Glutamatergic neuron (in vitro differentiated cells): ENCODE measurements at regions not wholly inside any gene's neighbourhood (a gene's known extent, or its start where the extent isn't known, plus 50 kb on each side); places are given as distances from the start of the nearest gene placed in this dataset.

Experiments
- DNase-seq: peaks from one replicate; pipeline ENCODE4 v3.0.0; 2022
- H3K27ac Mint-ChIP-seq: one replicate; pipeline ENCODE4 v1.8.0; 2020; ENCODE audit warnings: mild to moderate bottlenecking, mixed read lengths, inconsistent platforms; ENCODE audit not compliant: unreplicated experiment
- H3K27me3 Mint-ChIP-seq: one replicate; pipeline ENCODE4 v1.8.0; 2020; ENCODE audit warnings: mild to moderate bottlenecking, moderate library complexity, mixed read lengths, inconsistent platforms; ENCODE audit not compliant: unreplicated experiment
- H3K36me3 Mint-ChIP-seq: one replicate; pipeline ENCODE4 v1.8.0; 2020; ENCODE audit warnings: mild to moderate bottlenecking, mixed read lengths, inconsistent platforms; ENCODE audit not compliant: unreplicated experiment
- H3K4me1 Mint-ChIP-seq: one replicate; pipeline ENCODE4 v1.8.0; 2020; ENCODE audit warnings: mild to moderate bottlenecking, low read depth, mixed read lengths, inconsistent platforms; ENCODE audit not compliant: unreplicated experiment
- H3K4me3 Mint-ChIP-seq: one replicate; pipeline ENCODE4 v1.8.0; 2020; ENCODE audit warnings: mild to moderate bottlenecking, mixed read lengths, inconsistent platforms; ENCODE audit not compliant: unreplicated experiment
- H3K9me3 Mint-ChIP-seq: one replicate; pipeline ENCODE4 v1.8.0; 2020; ENCODE audit warnings: mild to moderate bottlenecking, moderate library complexity, mixed read lengths, inconsistent platforms; ENCODE audit not compliant: unreplicated experiment
- CTCF ChIP-seq: fragments of 200-600 bp; sonication (generic); IDR thresholded peaks from one replicate; pipeline ENCODE4 v1.5.0; 2021; ENCODE audit not compliant: partially characterized antibody, unreplicated experiment

- Mint-ChIP-seq H3K4me1 (peaks cover 44% of the 10 kb centered on the region), H3K27me3 (no peaks in the 10 kb centered on the region)
Measured at GRCh38 chr13:84137292-84137691, 255.0 kb upstream of the SLITRK1 start.

GRCh38 chr13:84136582-84136981 is 254.3 kb upstream of the SLITRK1 start:
- Mint-ChIP-seq H3K4me3 (peak overlapping the region; percentile 16), H3K36me3 (no peaks in the 10 kb centered on the region), H3K9me3 (peaks cover 3% of the 10 kb centered on the region), H3K27ac (peak overlapping the region; percentile 82), H3K27me3 (no peaks in the 10 kb centered on the region), H3K4me1 (peaks cover 45% of the 10 kb centered on the region)
- DNase-seq = no peak
- TF ChIP-seq CTCF = no peak

More at GRCh38 chr13:84137292-84137691, 255.0 kb upstream of the SLITRK1 start:
- Mint-ChIP-seq H3K9me3 (peaks cover 3% of the 10 kb centered on the region), H3K36me3 (no peaks in the 10 kb centered on the region), H3K4me3 (peak overlapping the region; percentile 58), H3K27ac (peak overlapping the region; percentile 82)
- TF ChIP-seq CTCF = no peak
- DNase-seq = no peak

GRCh38 chr13:84132491-84132890 is 250.2 kb upstream of the SLITRK1 start:
- peak overlapping the region; percentile 60 for H3K4me3 Mint-ChIP-seq
- H3K9me3 Mint-ChIP-seq = peaks cover 4% of the 10 kb centered on the region
- peak overlapping the region; percentile 89 for H3K27ac Mint-ChIP-seq
- TF ChIP-seq CTCF = no peak
- DNase-seq = no peak
- peaks cover 49% of the 10 kb centered on the region for H3K4me1 Mint-ChIP-seq
- H3K27me3 Mint-ChIP-seq = peaks cover 5% of the 10 kb centered on the region
- no peaks in the 10 kb centered on the region for H3K36me3 Mint-ChIP-seq

GRCh38 chr13:84131249-84131648 is 249.0 kb upstream of the SLITRK1 start:
- Mint-ChIP-seq H3K4me3 (peak overlapping the region; percentile 35), H3K9me3 (peaks cover 4% of the 10 kb centered on the region), H3K27me3 (peaks cover 11% of the 10 kb centered on the region), H3K4me1 (peaks cover 39% of the 10 kb centered on the region), H3K27ac (peak overlapping the region; percentile 90), H3K36me3 (no peaks in the 10 kb centered on the region)
- TF ChIP-seq CTCF = no peak
- no peak for DNase-seq

GRCh38 chr13:84130495-84131114 is 248.3 kb upstream of the SLITRK1 start:
- DNase-seq = no peak
- H3K36me3 Mint-ChIP-seq = no peaks in the 10 kb centered on the region

More at GRCh38 chr13:84130495-84131114, 248.3 kb upstream of the SLITRK1 start:
- H3K4me3 Mint-ChIP-seq = peak overlapping the region; percentile 35
- peak overlapping the region; percentile 90 for H3K27ac Mint-ChIP-seq
- peaks cover 4% of the 10 kb centered on the region for H3K9me3 Mint-ChIP-seq
- H3K27me3 Mint-ChIP-seq = peaks cover 11% of the 10 kb centered on the region
- no peak for TF ChIP-seq CTCF
- H3K4me1 Mint-ChIP-seq = peaks cover 36% of the 10 kb centered on the region
